ENCODE measurements at regions not wholly inside any gene's neighbourhood (a gene's known extent, or its start where the extent isn't known, plus 50 kb on each side); places are given as distances from the start of the nearest gene placed in this dataset.

- Histone ChIP-seq H3K36me3 (ENCODE audit: insufficient read depth, low read length) (no peaks in the 10 kb centered on the region), H3K4me2 (ENCODE audit: low read length) (no peak overlapping the region), H3K27me3 (ENCODE audit: control insufficient read depth, insufficient read depth, low read length) (no peaks in the 10 kb centered on the region), H3K4me3 (ENCODE audit: low read length) (no peak overlapping the region), H3K9me3 (replicated peaks; ENCODE audit: low read length) (no peaks in the 10 kb centered on the region), H3K4me1 (ENCODE audit: control insufficient read depth, insufficient read depth, low read length) (no peaks in the 10 kb centered on the region), H3K9ac (ENCODE audit: low read depth, low read length) (no peak overlapping the region)
Observed at GRCh38 chr11:109752212-109752825, 330.3 kb downstream of the C11orf87 start.

GRCh38 chr11:109756521-109756920 lies 334.5 kb downstream of the C11orf87 start:
- no peaks in the 10 kb centered on the region for H3K4me1 ChIP-seq (ENCODE audit: control insufficient read depth, insufficient read depth, low read length)
- no peaks in the 10 kb centered on the region for H3K36me3 ChIP-seq (ENCODE audit: insufficient read depth, low read length)
- H3K9me3 ChIP-seq (replicated peaks; ENCODE audit: low read length), result no peaks in the 10 kb centered on the region
- H3K9ac ChIP-seq (ENCODE audit: low read depth, low read length), result no peak overlapping the region
- no peaks in the 10 kb centered on the region for H3K27me3 ChIP-seq (ENCODE audit: control insufficient read depth, insufficient read depth, low read length)
- H3K4me3 ChIP-seq (ENCODE audit: low read length), result no peak overlapping the region
- no peak overlapping the region for H3K4me2 ChIP-seq (ENCODE audit: low read length)

GRCh38 chr11:109756951-109757350 lies 335.0 kb downstream of the C11orf87 start:
- Histone ChIP-seq H3K27me3 (ENCODE audit: control insufficient read depth, insufficient read depth, low read length) (no peaks in the 10 kb centered on the region), H3K9ac (ENCODE audit: low read depth, low read length) (no peak overlapping the region)

GRCh38 chr11:109762546-109762945 lies 330.6 kb upstream of the ZC3H12C start:
- H3K36me3 ChIP-seq (ENCODE audit: insufficient read depth, low read length), result no peaks in the 10 kb centered on the region
- peaks cover 4% of the 10 kb centered on the region for H3K27me3 ChIP-seq (ENCODE audit: control insufficient read depth, insufficient read depth, low read length)
- no peak overlapping the region for H3K9ac ChIP-seq (ENCODE audit: low read depth, low read length)
- no peaks in the 10 kb centered on the region for H3K4me1 ChIP-seq (ENCODE audit: control insufficient read depth, insufficient read depth, low read length)
- H3K4me2 ChIP-seq (ENCODE audit: low read length), result no peak overlapping the region
- no peaks in the 10 kb centered on the region for H3K9me3 ChIP-seq (replicated peaks; ENCODE audit: low read length)
- H3K4me3 ChIP-seq (ENCODE audit: low read length), result no peak overlapping the region

More at GRCh38 chr11:109756951-109757350, 335.0 kb downstream of the C11orf87 start:
- no peaks in the 10 kb centered on the region for H3K36me3 ChIP-seq (ENCODE audit: insufficient read depth, low read length)
- no peaks in the 10 kb centered on the region for H3K9me3 ChIP-seq (replicated peaks; ENCODE audit: low read length)
- no peaks in the 10 kb centered on the region for H3K4me1 ChIP-seq (ENCODE audit: control insufficient read depth, insufficient read depth, low read length)
- H3K4me2 ChIP-seq (ENCODE audit: low read length), result no peak overlapping the region
- no peak overlapping the region for H3K4me3 ChIP-seq (ENCODE audit: low read length)

GRCh38 chr11:109765709-109766311 lies 327.4 kb upstream of the ZC3H12C start:
- H3K36me3 ChIP-seq (ENCODE audit: insufficient read depth, low read length), result no peaks in the 10 kb centered on the region
- H3K9ac ChIP-seq (ENCODE audit: low read depth, low read length), result no peak overlapping the region

GRCh38 chr11:109769858-109770257 lies 323.3 kb upstream of the ZC3H12C start:
- Histone ChIP-seq H3K9ac (ENCODE audit: low read depth, low read length) (no peak overlapping the region), H3K4me1 (ENCODE audit: control insufficient read depth, insufficient read depth, low read length) (no peaks in the 10 kb centered on the region), H3K9me3 (replicated peaks; ENCODE audit: low read length) (no peaks in the 10 kb centered on the region), H3K4me3 (ENCODE audit: low read length) (no peak overlapping the region), H3K27me3 (ENCODE audit: control insufficient read depth, insufficient read depth, low read length) (peaks cover 4% of the 10 kb centered on the region), H3K4me2 (ENCODE audit: low read length) (no peak overlapping the region), H3K36me3 (ENCODE audit: insufficient read depth, low read length) (no peaks in the 10 kb centered on the region)

More at GRCh38 chr11:109765709-109766311, 327.4 kb upstream of the ZC3H12C start:
- Histone ChIP-seq H3K4me3 (ENCODE audit: low read length) (no peak overlapping the region), H3K4me1 (ENCODE audit: control insufficient read depth, insufficient read depth, low read length) (no peaks in the 10 kb centered on the region), H3K27me3 (ENCODE audit: control insufficient read depth, insufficient read depth, low read length) (peaks cover 8% of the 10 kb centered on the region), H3K4me2 (ENCODE audit: low read length) (no peak overlapping the region), H3K9me3 (replicated peaks; ENCODE audit: low read length) (no peaks in the 10 kb centered on the region)

GRCh38 chr11:109770323-109770722 lies 322.9 kb upstream of the ZC3H12C start:
- H3K4me3 ChIP-seq (ENCODE audit: low read length), result no peak overlapping the region
- peaks cover 4% of the 10 kb centered on the region for H3K27me3 ChIP-seq (ENCODE audit: control insufficient read depth, insufficient read depth, low read length)
- no peaks in the 10 kb centered on the region for H3K36me3 ChIP-seq (ENCODE audit: insufficient read depth, low read length)
- H3K4me2 ChIP-seq (ENCODE audit: low read length), result no peak overlapping the region
- H3K9me3 ChIP-seq (replicated peaks; ENCODE audit: low read length), result no peaks in the 10 kb centered on the region
- H3K9ac ChIP-seq (ENCODE audit: low read depth, low read length), result no peak overlapping the region
- H3K4me1 ChIP-seq (ENCODE audit: control insufficient read depth, insufficient read depth, low read length), result no peaks in the 10 kb centered on the region

- H3K9ac ChIP-seq (ENCODE audit: low read depth, low read length), result no peak overlapping the region
- H3K9me3 ChIP-seq (replicated peaks; ENCODE audit: low read length), result no peaks in the 10 kb centered on the region
- no peaks in the 10 kb centered on the region for H3K36me3 ChIP-seq (ENCODE audit: insufficient read depth, low read length)
- H3K27me3 ChIP-seq (ENCODE audit: control insufficient read depth, insufficient read depth, low read length), result peaks cover 4% of the 10 kb centered on the region
- H3K4me2 ChIP-seq (ENCODE audit: low read length), result no peak overlapping the region
- no peak overlapping the region for H3K4me3 ChIP-seq (ENCODE audit: low read length)
- no peaks in the 10 kb centered on the region for H3K4me1 ChIP-seq (ENCODE audit: control insufficient read depth, insufficient read depth, low read length)
Observed at GRCh38 chr11:109772892-109773291, 320.3 kb upstream of the ZC3H12C start.

- Histone ChIP-seq H3K4me1 (ENCODE audit: control insufficient read depth, insufficient read depth, low read length) (no peaks in the 10 kb centered on the region), H3K4me2 (ENCODE audit: low read length) (no peak overlapping the region), H3K9me3 (replicated peaks; ENCODE audit: low read length) (no peaks in the 10 kb centered on the region), H3K9ac (ENCODE audit: low read depth, low read length) (no peak overlapping the region), H3K27me3 (ENCODE audit: control insufficient read depth, insufficient read depth, low read length) (no peaks in the 10 kb centered on the region), H3K4me3 (ENCODE audit: low read length) (no peak overlapping the region), H3K36me3 (ENCODE audit: insufficient read depth, low read length) (no peaks in the 10 kb centered on the region)
Observed at GRCh38 chr11:109775686-109776085, 317.5 kb upstream of the ZC3H12C start.

- H3K9me3 ChIP-seq (replicated peaks; ENCODE audit: low read length), result no peaks in the 10 kb centered on the region
- H3K4me1 ChIP-seq (ENCODE audit: control insufficient read depth, insufficient read depth, low read length), result peaks cover 13% of the 10 kb centered on the region
- no peak overlapping the region for H3K9ac ChIP-seq (ENCODE audit: low read depth, low read length)
- H3K27me3 ChIP-seq (ENCODE audit: control insufficient read depth, insufficient read depth, low read length), result no peaks in the 10 kb centered on the region
- no peak overlapping the region for H3K4me2 ChIP-seq (ENCODE audit: low read length)
- H3K4me3 ChIP-seq (ENCODE audit: low read length), result no peak overlapping the region
- H3K36me3 ChIP-seq (ENCODE audit: insufficient read depth, low read length), result no peaks in the 10 kb centered on the region
Observed at GRCh38 chr11:109783014-109783413, 310.2 kb upstream of the ZC3H12C start.

- Histone ChIP-seq H3K4me1 (ENCODE audit: control insufficient read depth, insufficient read depth, low read length) (peaks cover 13% of the 10 kb centered on the region), H3K4me3 (ENCODE audit: low read length) (no peak overlapping the region), H3K4me2 (ENCODE audit: low read length) (no peak overlapping the region), H3K27me3 (ENCODE audit: control insufficient read depth, insufficient read depth, low read length) (no peaks in the 10 kb centered on the region), H3K9me3 (replicated peaks; ENCODE audit: low read length) (no peaks in the 10 kb centered on the region), H3K9ac (ENCODE audit: low read depth, low read length) (no peak overlapping the region), H3K36me3 (ENCODE audit: insufficient read depth, low read length) (no peaks in the 10 kb centered on the region)
Observed at GRCh38 chr11:109783840-109784239, 309.4 kb upstream of the ZC3H12C start.

GRCh38 chr11:109784536-109784935 lies 308.7 kb upstream of the ZC3H12C start:
- peaks cover 13% of the 10 kb centered on the region for H3K4me1 ChIP-seq (ENCODE audit: control insufficient read depth, insufficient read depth, low read length)
- no peak overlapping the region for H3K9ac ChIP-seq (ENCODE audit: low read depth, low read length)
- H3K4me2 ChIP-seq (ENCODE audit: low read length), result no peak overlapping the region
- H3K36me3 ChIP-seq (ENCODE audit: insufficient read depth, low read length), result no peaks in the 10 kb centered on the region
- no peaks in the 10 kb centered on the region for H3K9me3 ChIP-seq (replicated peaks; ENCODE audit: low read length)
- H3K4me3 ChIP-seq (ENCODE audit: low read length), result no peak overlapping the region
- no peaks in the 10 kb centered on the region for H3K27me3 ChIP-seq (ENCODE audit: control insufficient read depth, insufficient read depth, low read length)
